Loucy (cell line): ENCODE measurements at regions not wholly inside any gene's neighbourhood (a gene's known extent, or its start where the extent isn't known, plus 50 kb on each side); places are given as distances from the start of the nearest gene placed in this dataset.

Source experiments
- H2AFZ ChIP-seq: fragments of 200-600 bp; sonication (generic); 2 replicates; pipeline ENCODE4 v1.6.0; 2016; ENCODE audit warnings: antibody characterized with exemption, mild to moderate bottlenecking, low read length, moderate library complexity
- H3F3A ChIP-seq: fragments of 200-600 bp; 2 replicates; pipeline ENCODE4 v1.6.0; 2016; ENCODE audit warnings: antibody characterized with exemption, low read depth, mild to moderate bottlenecking
- H3K27me3 ChIP-seq: fragments of 200-600 bp; sonication (generic); 2 replicates; pipeline ENCODE4 v1.6.1; 2014; ENCODE audit warnings: low read length, mild to moderate bottlenecking; ENCODE audit not compliant: insufficient read depth, poor library complexity, severe bottlenecking
- H3K36me3 ChIP-seq: fragments of 200-600 bp; sonication (generic); 2 replicates; pipeline ENCODE4 v1.6.1; 2016; ENCODE audit warnings: low read length; ENCODE audit not compliant: insufficient read depth
- H3K4me1 ChIP-seq: fragments of 200-600 bp; sonication (generic); 2 replicates; pipeline ENCODE4 v1.5.1; 2014; ENCODE audit warnings: low read length, mild to moderate bottlenecking; ENCODE audit not compliant: insufficient read depth, poor library complexity, severe bottlenecking
- H3K4me2 ChIP-seq: fragments of 200-600 bp; sonication (generic); 2 replicates; pipeline ENCODE4 v1.6.0; 2014; ENCODE audit warnings: antibody characterized with exemption, low read length, low read depth, mild to moderate bottlenecking; ENCODE audit not compliant: poor library complexity, severe bottlenecking
- H3K4me3 ChIP-seq: fragments of 200-600 bp; sonication (generic); 2 replicates; pipeline ENCODE4 v1.5.1; 2014; ENCODE audit warnings: low read length, mild to moderate bottlenecking, mixed read lengths; ENCODE audit not compliant: poor library complexity, severe bottlenecking
- H3K79me2 ChIP-seq: fragments of 200-600 bp; sonication (generic); 2 replicates; pipeline ENCODE4 v1.6.1; 2014; ENCODE audit warnings: low read length; ENCODE audit not compliant: insufficient read depth
- H3K9ac ChIP-seq: fragments of 200-600 bp; sonication (generic); 2 replicates; pipeline ENCODE4 v1.6.0; 2014; ENCODE audit warnings: mild to moderate bottlenecking, low read depth, low read length, moderate library complexity; ENCODE audit not compliant: poor library complexity, severe bottlenecking
- H3K9me2 ChIP-seq: fragments of 200-600 bp; sonication (generic); replicated peaks from 2 replicates; pipeline ENCODE4 v1.6.1; 2016; ENCODE audit warnings: low read depth, low read length, mixed read lengths
- H3K9me3 ChIP-seq: fragments of 200-600 bp; sonication (generic); 2 replicates; pipeline ENCODE4 v1.6.1; 2014; ENCODE audit warnings: mild to moderate bottlenecking, antibody characterized with exemption, low read length, low read depth; ENCODE audit not compliant: insufficient read depth
- H4K20me1 ChIP-seq: fragments of 200-600 bp; sonication (generic); 2 replicates; pipeline ENCODE4 v1.6.0; 2014; ENCODE audit warnings: antibody characterized with exemption, low read length, mild to moderate bottlenecking; ENCODE audit not compliant: insufficient read depth, poor library complexity, severe bottlenecking
- EZH2phosphoT487 ChIP-seq: fragments of 200-600 bp; IDR thresholded peaks from 2 replicates; pipeline ENCODE4 v1.6.1; 2018; ENCODE audit warnings: antibody characterized with exemption, mild to moderate bottlenecking, moderate library complexity, borderline replicate concordance
- TF ChIP-seq, protein P1 (sequence below): fragments of 200-600 bp; sonication (generic); conservative IDR thresholded peaks from 2 replicates; pipeline ENCODE4 v1.5.1; 2014; ENCODE audit warnings: mild to moderate bottlenecking, antibody characterized with exemption, low read length

- Histone ChIP-seq H3K4me3 (no peak overlapping the region), H3K9me2 (no peaks in the 10 kb centered on the region), H3K27me3 (no peaks in the 10 kb centered on the region), H3K36me3 (no peaks in the 10 kb centered on the region), H3K9ac (no peak overlapping the region), H4K20me1 (no peaks in the 10 kb centered on the region), H3K79me2 (no peaks in the 10 kb centered on the region), H3K4me2 (no peak overlapping the region), H2AFZ (no peak overlapping the region), H3K9me3 (no peaks in the 10 kb centered on the region), H3K4me1 (no peaks in the 10 kb centered on the region), H3F3A (no peaks in the 10 kb centered on the region)
- TF ChIP-seq, protein P1, sequence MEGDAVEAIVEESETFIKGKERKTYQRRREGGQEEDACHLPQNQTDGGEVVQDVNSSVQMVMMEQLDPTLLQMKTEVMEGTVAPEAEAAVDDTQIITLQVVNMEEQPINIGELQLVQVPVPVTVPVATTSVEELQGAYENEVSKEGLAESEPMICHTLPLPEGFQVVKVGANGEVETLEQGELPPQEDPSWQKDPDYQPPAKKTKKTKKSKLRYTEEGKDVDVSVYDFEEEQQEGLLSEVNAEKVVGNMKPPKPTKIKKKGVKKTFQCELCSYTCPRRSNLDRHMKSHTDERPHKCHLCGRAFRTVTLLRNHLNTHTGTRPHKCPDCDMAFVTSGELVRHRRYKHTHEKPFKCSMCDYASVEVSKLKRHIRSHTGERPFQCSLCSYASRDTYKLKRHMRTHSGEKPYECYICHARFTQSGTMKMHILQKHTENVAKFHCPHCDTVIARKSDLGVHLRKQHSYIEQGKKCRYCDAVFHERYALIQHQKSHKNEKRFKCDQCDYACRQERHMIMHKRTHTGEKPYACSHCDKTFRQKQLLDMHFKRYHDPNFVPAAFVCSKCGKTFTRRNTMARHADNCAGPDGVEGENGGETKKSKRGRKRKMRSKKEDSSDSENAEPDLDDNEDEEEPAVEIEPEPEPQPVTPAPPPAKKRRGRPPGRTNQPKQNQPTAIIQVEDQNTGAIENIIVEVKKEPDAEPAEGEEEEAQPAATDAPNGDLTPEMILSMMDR = no peak
- TF ChIP-seq EZH2phosphoT487 = no peak
Observed at GRCh38 chr3:182092662-182093262, 381.0 kb downstream of the SOX2 start.

DNA sequence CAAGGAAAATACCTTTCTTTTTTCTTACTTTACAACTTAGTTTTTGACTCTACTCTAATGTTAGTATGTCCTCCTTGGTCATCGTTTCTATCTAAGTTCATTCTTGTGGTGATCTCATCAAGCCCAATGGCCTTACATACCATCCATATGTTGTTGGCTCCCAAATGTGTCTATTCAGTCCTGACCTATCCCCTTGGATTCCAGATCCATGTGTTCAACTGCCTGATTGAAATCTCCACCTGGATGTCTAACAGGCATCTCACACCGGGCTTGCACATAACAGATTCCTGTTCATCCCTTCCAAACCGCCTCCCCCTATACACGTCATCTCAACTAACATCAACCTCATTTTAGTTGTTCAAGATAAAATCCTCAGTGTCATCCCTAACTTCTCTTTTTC lies 382.6 kb downstream of the SOX2 start:
- H3K9me2 ChIP-seq = no peaks in the 10 kb centered on the region
- H3K27me3 ChIP-seq = no peaks in the 10 kb centered on the region
- no peak overlapping the region for H3K4me3 ChIP-seq
- no peaks in the 10 kb centered on the region for H3K4me1 ChIP-seq
- H3F3A ChIP-seq = no peaks in the 10 kb centered on the region
- no peak overlapping the region for H2AFZ ChIP-seq
- H3K9me3 ChIP-seq = no peaks in the 10 kb centered on the region
- H3K9ac ChIP-seq = no peak overlapping the region
- no peaks in the 10 kb centered on the region for H4K20me1 ChIP-seq
- TF ChIP-seq EZH2phosphoT487 = no peak
- TF ChIP-seq, protein P1 = no peak
- no peak overlapping the region for H3K4me2 ChIP-seq
- no peaks in the 10 kb centered on the region for H3K36me3 ChIP-seq
- H3K79me2 ChIP-seq = no peaks in the 10 kb centered on the region

DNA sequence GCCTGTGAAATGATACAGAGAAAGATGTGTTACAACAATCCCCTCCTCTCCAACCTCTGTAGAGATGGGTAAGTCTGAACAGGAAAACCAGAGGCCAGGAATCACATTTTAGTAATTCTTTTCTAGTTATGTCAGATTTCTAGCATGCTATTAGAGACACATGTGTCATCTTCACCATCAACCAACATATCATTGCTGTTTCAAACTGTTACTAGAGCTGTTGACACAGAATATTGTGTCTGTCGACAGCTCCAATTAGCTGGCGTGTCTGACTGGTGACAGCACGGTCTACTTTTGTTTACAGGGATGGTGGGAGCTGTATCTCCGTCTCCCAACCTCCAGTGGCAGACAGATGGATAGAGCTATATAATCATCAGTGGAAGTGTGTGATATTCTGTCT lies 393.2 kb downstream of the SOX2 start:
- Histone ChIP-seq H3K4me2 (no peak overlapping the region), H3K9me2 (no peaks in the 10 kb centered on the region), H3K9me3 (no peaks in the 10 kb centered on the region)

More for the DNA sequence above, 393.2 kb downstream of the SOX2 start:
- Histone ChIP-seq H3K4me1 (no peaks in the 10 kb centered on the region), H3F3A (no peaks in the 10 kb centered on the region), H3K9ac (no peak overlapping the region), H2AFZ (no peak overlapping the region), H3K27me3 (no peaks in the 10 kb centered on the region), H3K36me3 (no peaks in the 10 kb centered on the region), H3K79me2 (no peaks in the 10 kb centered on the region), H3K4me3 (no peak overlapping the region), H4K20me1 (no peaks in the 10 kb centered on the region)
- TF ChIP-seq, protein P1 = no peak
- no peak for TF ChIP-seq EZH2phosphoT487
